AG09319 (cell line): ENCODE measurements at regions not wholly inside any gene's neighbourhood (a gene's known extent, or its start where the extent isn't known, plus 50 kb on each side); places are given as distances from the start of the nearest gene placed in this dataset.

ENCODE experiments used
- DNase-seq: peaks from one replicate; pipeline ENCODE4 v3.0.0-alpha.2; 2010; ENCODE audit warnings: low read depth; ENCODE audit errors: extremely low read depth
- TF ChIP-seq, protein P1 (sequence below): IDR thresholded peaks from 2 replicates; pipeline ENCODE4 v1.5.1; 2011; ENCODE audit warnings: low read depth, mild to moderate bottlenecking, inconsistent platforms, low read length, moderate library complexity

DNA sequence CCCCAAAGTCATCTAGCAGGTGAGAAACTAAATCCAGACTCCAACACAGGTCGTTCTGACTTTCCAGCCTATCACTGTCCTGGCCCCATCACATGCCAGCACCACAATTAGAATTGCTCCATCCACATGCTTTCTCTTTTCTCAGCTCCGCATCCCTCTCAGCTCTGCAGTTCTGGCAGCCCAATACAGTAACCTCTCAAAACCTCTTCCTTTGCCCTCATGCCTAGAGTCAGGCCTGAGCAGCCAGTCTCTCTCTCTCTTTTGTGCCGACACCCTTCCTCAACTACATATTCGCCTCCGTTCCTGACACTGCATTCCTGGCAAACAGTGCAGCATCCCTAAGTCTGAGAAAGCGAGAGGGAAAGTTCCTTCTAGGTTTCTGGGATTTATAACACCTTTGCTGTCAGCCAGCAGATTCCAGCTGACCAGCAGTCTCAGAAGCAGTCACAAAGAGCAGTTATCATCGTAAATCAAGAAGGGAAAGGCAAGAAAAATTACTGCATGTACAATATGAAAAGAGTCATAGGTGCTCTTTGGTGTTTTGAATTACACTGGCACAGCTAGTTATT is 258.0 kb downstream of the FAT3 start:
- TF ChIP-seq, protein P1, sequence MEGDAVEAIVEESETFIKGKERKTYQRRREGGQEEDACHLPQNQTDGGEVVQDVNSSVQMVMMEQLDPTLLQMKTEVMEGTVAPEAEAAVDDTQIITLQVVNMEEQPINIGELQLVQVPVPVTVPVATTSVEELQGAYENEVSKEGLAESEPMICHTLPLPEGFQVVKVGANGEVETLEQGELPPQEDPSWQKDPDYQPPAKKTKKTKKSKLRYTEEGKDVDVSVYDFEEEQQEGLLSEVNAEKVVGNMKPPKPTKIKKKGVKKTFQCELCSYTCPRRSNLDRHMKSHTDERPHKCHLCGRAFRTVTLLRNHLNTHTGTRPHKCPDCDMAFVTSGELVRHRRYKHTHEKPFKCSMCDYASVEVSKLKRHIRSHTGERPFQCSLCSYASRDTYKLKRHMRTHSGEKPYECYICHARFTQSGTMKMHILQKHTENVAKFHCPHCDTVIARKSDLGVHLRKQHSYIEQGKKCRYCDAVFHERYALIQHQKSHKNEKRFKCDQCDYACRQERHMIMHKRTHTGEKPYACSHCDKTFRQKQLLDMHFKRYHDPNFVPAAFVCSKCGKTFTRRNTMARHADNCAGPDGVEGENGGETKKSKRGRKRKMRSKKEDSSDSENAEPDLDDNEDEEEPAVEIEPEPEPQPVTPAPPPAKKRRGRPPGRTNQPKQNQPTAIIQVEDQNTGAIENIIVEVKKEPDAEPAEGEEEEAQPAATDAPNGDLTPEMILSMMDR: no peak
- DNase-seq: no peak

DNA sequence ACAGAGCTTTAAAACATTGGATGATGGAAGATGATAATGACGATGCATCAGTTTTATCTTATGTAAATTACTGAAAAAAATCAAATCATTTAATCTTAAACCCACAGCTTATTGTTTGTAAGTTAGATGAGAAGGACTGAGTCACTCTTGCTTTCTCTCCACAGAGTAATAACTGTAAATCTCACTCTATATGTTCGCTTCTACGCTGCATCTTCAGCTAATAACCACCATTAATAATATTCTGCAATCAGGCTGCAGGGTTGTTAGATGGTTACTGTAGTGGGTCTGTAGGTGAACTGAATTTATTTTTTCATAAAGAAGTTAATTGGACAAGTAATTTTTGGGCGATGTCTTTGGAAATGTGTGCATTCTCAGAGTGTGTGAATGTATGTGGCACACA is 260.0 kb downstream of the FAT3 start:
- no peak for DNase-seq
- TF ChIP-seq, protein P1: no peak

DNA sequence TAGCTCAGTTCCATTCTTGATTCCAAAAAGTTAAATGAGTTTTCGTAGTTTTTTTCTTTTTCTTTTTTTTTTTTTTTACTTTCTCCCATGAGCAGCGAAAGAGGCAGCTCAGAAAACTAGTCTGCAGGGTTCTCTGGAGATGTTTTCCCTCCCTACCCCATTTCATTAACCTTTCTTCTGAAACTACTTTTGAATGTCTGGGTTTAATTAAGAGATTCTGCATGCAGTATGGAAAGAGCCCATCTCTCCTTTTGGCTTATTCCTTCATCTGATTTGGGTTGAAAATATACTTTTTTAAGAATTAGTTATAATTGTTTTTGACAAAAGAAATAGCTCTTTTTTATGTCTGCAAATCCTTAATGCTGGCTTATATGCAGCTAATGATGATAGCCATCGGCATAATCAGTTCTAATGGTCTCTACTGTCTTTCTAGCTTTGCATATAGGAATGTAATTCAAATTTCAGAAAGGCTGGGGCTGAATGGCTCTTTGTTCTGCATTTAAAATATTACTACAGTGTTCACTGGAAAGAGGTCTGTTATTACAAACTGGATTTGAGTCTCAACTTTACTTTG is 265.3 kb downstream of the FAT3 start:
- TF ChIP-seq, protein P1: no peak
- DNase-seq: no peak

DNA sequence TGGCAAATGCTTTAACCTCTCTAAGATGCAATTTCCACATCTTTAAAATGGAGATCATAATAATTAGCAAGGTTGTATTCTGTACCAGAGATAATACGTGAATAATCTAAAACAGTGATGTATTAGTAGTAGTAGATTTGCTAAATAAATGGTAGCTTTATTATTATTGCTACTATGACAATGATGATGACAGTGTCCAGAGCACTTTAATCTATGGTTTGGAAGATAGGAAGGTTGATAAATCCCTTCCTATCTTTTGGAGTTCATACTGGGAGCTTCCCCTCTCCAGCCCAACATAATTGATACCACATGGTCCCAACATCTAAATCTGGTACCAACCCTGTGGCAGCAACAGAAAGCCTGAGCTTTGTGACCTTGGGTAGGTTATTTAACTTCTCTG is 267.8 kb downstream of the FAT3 start:
- DNase-seq: no peak
- TF ChIP-seq, protein P1: no peak

DNA sequence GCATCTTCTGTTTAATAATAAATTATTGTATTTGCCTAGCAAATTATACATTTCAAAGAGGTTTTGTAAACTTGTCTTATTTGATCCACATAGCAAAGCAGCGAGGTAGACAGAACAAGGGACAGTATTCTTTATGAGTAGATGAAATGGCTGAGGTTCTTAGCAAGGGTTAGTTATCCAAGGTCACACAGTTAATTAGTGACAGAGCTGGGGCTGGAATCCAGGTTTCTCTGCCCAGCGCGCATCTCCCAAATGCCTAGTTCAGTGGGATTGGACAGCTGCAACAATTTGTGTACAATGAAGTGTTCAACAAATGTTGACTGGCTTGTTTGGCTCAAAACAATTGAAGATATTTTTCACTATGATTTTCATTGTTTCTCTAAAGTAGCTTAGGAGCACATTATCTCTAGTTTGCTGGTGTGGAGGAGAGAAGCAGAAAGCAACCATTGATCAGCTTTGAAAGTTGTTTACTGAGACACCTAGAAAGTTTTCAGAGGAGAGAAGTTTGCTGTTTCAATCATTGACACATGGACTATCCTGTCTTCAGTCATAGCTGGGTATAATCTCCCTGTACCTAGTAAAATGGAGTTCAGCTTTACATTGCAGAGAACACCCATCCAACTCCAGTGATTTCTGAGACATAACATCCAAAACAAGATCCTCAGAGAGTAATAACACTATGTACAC is 270.6 kb downstream of the FAT3 start:
- TF ChIP-seq, protein P1: no peak
- DNase-seq: no peak

DNA sequence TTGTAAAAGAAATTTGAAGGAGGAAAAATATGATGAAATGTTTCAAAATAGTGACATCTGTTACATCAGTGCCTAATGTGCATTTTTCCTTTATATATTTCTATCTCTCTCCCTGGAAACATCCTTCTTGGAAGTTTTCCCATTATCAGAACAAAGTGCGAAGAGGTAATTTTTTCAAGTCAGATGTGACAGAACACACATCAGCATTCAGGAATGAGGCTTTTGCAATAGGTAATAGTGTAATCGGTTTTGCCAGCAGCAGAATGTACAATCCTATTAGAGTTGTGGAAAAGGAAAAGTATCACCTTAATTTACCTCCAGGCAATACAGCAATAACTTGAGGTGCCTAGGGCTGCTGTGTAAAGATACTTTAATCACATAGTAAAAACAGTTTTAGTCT is 275.8 kb downstream of the FAT3 start:
- TF ChIP-seq, protein P1: no peak
- no peak for DNase-seq

DNA sequence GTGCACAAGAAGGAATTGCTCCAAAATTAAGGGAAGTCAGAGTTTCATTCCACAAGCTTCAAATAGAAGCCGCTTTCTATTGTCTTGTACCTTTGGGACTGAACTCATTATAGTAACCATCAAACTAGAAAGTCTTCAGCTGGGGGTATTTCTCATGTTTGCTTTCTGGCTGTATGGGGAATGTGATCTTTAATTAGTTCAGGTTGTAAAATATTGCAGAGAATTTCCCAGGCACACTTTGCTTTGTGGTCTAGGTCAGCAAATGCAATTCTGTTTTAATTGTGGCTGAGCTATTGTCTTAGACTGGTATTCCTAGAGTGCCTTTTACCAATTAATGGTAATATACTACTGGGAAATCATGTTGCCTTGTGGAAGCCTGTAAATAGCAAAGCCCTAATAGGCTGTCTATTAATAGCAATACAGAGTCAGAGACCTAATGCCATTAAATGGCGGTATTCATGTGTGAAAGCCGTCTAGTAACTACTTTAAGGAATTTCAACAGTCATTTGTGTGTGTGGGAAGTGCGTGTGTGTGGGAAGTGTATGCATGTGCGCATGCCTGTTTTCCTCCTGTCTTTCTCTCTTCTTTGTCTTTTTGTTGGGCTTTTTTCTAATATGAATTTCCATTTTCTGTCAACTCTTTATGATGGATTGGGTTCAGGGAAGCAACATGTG is 276.6 kb downstream of the FAT3 start:
- TF ChIP-seq, protein P1: no peak
- DNase-seq: no peak
